Thyroid gland (tissue), 4 donors: ENCODE measurements at regions not wholly inside any gene's neighbourhood (a gene's known extent, or its start where the extent isn't known, plus 50 kb on each side); places are given as distances from the start of the nearest gene placed in this dataset.

ENCODE experiments used
- POLR2A ChIP-seq, 2 donors: fragments of 450-650 bp; IDR thresholded peaks; one replicate each; pipeline ENCODE4 v1.6.1; 2017; ENCODE audit warnings: antibody characterized with exemption in 2 of 2, mild to moderate bottlenecking in 2 of 2, moderate library complexity in 1 of 2
- TF ChIP-seq, protein P1 (sequence below), 6 experiments: fragments of 200-600 bp in 3 of 6; fragments of 450-650 bp in 3 of 6; sonication (generic) in 3 of 6; IDR thresholded peaks; one replicate each; pipeline ENCODE4 v1.5.1; 2016 to 2019; ENCODE audit warnings: antibody characterized with exemption in 6 of 6, mild to moderate bottlenecking in 2 of 6, inconsistent platforms in 1 of 6, moderate library complexity in 1 of 6

DNA sequence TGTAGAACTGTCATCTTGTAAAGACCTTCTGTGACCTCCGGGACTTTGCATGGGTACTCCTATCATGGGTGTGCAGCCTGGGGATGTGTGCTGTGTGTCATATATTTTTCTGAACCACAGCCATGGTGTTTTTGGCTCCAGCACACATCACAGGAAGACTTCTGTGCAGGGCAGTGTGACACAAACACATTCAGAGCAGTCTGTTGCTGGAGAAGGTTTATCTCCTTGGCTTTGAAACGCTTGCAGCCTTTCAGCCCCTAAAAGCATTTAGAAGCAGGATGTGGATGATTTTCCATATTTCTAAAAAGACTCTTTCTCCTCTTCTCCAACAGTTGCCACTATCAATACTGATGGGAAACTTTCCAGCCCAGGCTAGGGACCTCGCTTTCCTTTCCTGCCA lies 221.6 kb upstream of the FOXA2 start:
- TF ChIP-seq, protein P1, sequence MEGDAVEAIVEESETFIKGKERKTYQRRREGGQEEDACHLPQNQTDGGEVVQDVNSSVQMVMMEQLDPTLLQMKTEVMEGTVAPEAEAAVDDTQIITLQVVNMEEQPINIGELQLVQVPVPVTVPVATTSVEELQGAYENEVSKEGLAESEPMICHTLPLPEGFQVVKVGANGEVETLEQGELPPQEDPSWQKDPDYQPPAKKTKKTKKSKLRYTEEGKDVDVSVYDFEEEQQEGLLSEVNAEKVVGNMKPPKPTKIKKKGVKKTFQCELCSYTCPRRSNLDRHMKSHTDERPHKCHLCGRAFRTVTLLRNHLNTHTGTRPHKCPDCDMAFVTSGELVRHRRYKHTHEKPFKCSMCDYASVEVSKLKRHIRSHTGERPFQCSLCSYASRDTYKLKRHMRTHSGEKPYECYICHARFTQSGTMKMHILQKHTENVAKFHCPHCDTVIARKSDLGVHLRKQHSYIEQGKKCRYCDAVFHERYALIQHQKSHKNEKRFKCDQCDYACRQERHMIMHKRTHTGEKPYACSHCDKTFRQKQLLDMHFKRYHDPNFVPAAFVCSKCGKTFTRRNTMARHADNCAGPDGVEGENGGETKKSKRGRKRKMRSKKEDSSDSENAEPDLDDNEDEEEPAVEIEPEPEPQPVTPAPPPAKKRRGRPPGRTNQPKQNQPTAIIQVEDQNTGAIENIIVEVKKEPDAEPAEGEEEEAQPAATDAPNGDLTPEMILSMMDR (IDR thresholded peaks at IDR 0.05): no peak
- TF ChIP-seq POLR2A (IDR thresholded peaks at IDR 0.05): no peak
